HEK293 (cell line): ENCODE measurements at regions not wholly inside any gene's neighbourhood (a gene's known extent, or its start where the extent isn't known, plus 50 kb on each side); places are given as distances from the start of the nearest gene placed in this dataset.

Experiments used
- CTCF ChIP-seq: fragments of 450-650 bp; formaldehyde crosslinking; IDR thresholded peaks from 2 replicates; pipeline ENCODE4 v1.5.1; 2016; ENCODE audit warnings: missing biosample characterization, missing genetic modification characterization
- KLF9 ChIP-seq: fragments of 450-650 bp; formaldehyde crosslinking; IDR thresholded peaks from 2 replicates; pipeline ENCODE4 v1.5.1; 2016; ENCODE audit warnings: missing biosample characterization, missing genetic modification characterization, low read depth
- MYNN ChIP-seq: fragments of 450-650 bp; formaldehyde crosslinking; IDR thresholded peaks from 2 replicates; pipeline ENCODE4 v1.5.1; 2016; ENCODE audit warnings: missing biosample characterization, missing genetic modification characterization, borderline replicate concordance
- SP2 ChIP-seq: fragments of 450-650 bp; formaldehyde crosslinking; IDR thresholded peaks from 2 replicates; pipeline ENCODE4 v1.5.1; 2016; ENCODE audit warnings: missing biosample characterization, missing genetic modification characterization
- TCF7L2 ChIP-seq: IDR thresholded peaks from 2 replicates; pipeline ENCODE4 v1.6.1; 2011; ENCODE audit warnings: low read depth, mild to moderate bottlenecking, inconsistent platforms, low read length, moderate library complexity, borderline replicate concordance
- ZNF155 ChIP-seq: fragments of 450-650 bp; formaldehyde crosslinking; IDR thresholded peaks from 2 replicates; pipeline ENCODE4 v1.5.1; 2016; ENCODE audit warnings: missing biosample characterization, missing genetic modification characterization
- ZNF157 ChIP-seq: fragments of 450-650 bp; formaldehyde crosslinking; IDR thresholded peaks from 2 replicates; pipeline ENCODE4 v1.5.1; 2016; ENCODE audit warnings: missing biosample characterization, missing genetic modification characterization
- ZNF274 ChIP-seq, 2 experiments: fragments of 200-500 bp in 1 of 2; fragments of 450-650 bp in 1 of 2; sonication (Bioruptor generic) in 1 of 2; formaldehyde crosslinking in 1 of 2; IDR thresholded peaks; 2 replicates each; pipeline versions ENCODE4 v1.5.1 to v1.6.1; 2014 to 2016; ENCODE audit warnings: borderline replicate concordance in 1 of 2, inconsistent platforms in 1 of 2, low read length in 1 of 2, missing biosample characterization in 1 of 2, missing genetic modification characterization in 1 of 2
- ZNF350 ChIP-seq: fragments of 450-650 bp; formaldehyde crosslinking; IDR thresholded peaks from 2 replicates; pipeline ENCODE4 v1.5.0; 2017; ENCODE audit warnings: missing biosample characterization, mild to moderate bottlenecking, missing genetic modification characterization
- ZNF416 ChIP-seq: fragments of 450-650 bp; formaldehyde crosslinking; IDR thresholded peaks from 2 replicates; pipeline ENCODE4 v1.5.1; 2016; ENCODE audit warnings: missing biosample characterization, missing genetic modification characterization
- ZNF426 ChIP-seq: fragments of 450-650 bp; formaldehyde crosslinking; IDR thresholded peaks from 2 replicates; pipeline ENCODE4 v1.5.1; 2017; ENCODE audit warnings: missing biosample characterization, missing genetic modification characterization, mild to moderate bottlenecking, inconsistent platforms, moderate library complexity
- ZNF501 ChIP-seq: fragments of 450-650 bp; formaldehyde crosslinking; IDR thresholded peaks from 2 replicates; pipeline ENCODE4 v1.5.1; 2016; ENCODE audit warnings: missing biosample characterization, missing genetic modification characterization
- ZNF626 ChIP-seq: fragments of 450-650 bp; sonication (Bioruptor Pico); formaldehyde crosslinking; IDR thresholded peaks from 2 replicates; pipeline ENCODE4 v1.5.1; 2018; ENCODE audit warnings: missing biosample characterization, missing genetic modification characterization, inconsistent platforms
- TF ChIP-seq, protein P1 (sequence below): fragments of 450-650 bp; formaldehyde crosslinking; conservative IDR thresholded peaks from 2 replicates; pipeline ENCODE4 v1.5.1; 2016; ENCODE audit warnings: low read depth, missing biosample characterization, missing genetic modification characterization

DNA sequence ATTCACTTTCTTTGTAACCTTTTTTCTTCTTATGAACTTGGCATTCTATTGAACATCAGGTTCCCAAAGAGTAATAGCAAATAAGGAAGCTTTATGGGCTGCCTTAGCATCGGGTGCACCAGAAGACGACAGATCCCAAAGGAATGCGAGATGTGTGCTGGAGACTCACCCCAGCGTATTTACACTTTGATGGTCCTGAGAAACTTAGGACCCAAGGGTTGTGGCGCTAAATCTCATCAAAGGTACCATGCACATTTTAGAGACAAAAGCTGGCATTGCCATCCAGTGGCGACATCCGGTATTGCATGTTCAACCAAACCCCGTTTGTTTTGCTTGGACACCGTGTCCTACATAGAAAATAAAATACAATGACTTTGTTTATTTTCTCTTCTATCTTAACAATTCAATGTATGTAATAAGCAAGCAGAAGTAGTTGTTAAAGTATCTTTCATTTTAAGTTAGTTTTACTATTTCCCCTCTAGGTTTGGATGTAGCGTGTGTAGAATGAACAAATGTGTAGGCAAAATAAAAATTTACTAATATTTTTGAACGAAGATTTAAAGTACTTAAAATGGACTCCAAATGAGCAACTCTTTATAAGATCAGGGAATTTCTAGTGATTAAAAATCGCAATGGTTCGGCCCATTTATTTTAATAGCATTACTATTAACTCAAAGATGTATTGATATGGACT, 1154.8 kb downstream of the GATA3 start:
- no peak for TF ChIP-seq ZNF274 (IDR thresholded peaks at IDR 0.05; ENCODE audit: low read length)
- TF ChIP-seq ZNF274 (tag by site-specific recombination; IDR thresholded peaks at IDR 0.05; ENCODE audit: borderline replicate concordance): no peak
- TF ChIP-seq CTCF (tag by site-specific recombination): no peak; the same call in 1 of the 2 replicates
- no peak for TF ChIP-seq TCF7L2
- TF ChIP-seq ZNF350 (tag by site-specific recombination): no peak
- no peak for TF ChIP-seq ZNF155
- no peak for TF ChIP-seq ZNF501 (tag by site-specific recombination)
- TF ChIP-seq ZNF626: no peak
- TF ChIP-seq SP2 (tag by site-specific recombination): no peak
- TF ChIP-seq ZNF157 (tag by site-specific recombination): no peak
- no peak for TF ChIP-seq ZNF426 (tag by site-specific recombination)
- TF ChIP-seq KLF9 (tag by site-specific recombination): no peak
- TF ChIP-seq, protein P1, sequence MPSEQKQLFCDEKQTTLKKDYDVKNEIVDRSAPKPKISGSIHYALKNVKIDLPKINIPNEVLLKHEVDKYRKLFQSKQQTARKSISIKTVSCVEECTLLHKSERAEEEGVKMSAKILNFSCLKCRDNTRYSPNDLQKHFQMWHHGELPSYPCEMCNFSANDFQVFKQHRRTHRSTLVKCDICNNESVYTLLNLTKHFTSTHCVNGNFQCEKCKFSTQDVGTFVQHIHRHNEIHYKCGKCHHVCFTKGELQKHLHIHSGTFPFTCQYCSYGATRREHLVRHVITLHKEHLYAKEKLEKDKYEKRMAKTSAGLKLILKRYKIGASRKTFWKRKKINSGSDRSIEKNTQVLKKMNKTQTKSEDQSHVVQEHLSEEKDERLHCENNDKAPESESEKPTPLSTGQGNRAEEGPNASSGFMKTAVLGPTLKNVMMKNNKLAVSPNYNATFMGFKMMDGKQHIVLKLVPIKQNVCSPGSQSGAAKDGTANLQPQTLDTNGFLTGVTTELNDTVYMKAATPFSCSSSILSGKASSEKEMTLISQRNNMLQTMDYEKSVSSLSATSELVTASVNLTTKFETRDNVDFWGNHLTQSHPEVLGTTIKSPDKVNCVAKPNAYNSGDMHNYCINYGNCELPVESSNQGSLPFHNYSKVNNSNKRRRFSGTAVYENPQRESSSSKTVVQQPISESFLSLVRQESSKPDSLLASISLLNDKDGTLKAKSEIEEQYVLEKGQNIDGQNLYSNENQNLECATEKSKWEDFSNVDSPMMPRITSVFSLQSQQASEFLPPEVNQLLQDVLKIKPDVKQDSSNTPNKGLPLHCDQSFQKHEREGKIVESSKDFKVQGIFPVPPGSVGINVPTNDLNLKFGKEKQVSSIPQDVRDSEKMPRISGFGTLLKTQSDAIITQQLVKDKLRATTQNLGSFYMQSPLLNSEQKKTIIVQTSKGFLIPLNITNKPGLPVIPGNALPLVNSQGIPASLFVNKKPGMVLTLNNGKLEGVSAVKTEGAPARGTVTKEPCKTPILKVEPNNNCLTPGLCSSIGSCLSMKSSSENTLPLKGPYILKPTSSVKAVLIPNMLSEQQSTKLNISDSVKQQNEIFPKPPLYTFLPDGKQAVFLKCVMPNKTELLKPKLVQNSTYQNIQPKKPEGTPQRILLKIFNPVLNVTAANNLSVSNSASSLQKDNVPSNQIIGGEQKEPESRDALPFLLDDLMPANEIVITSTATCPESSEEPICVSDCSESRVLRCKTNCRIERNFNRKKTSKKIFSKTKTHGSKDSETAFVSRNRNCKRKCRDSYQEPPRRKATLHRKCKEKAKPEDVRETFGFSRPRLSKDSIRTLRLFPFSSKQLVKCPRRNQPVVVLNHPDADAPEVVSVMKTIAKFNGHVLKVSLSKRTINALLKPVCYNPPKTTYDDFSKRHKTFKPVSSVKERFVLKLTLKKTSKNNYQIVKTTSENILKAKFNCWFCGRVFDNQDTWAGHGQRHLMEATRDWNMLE: no peak
- no peak for TF ChIP-seq MYNN (tag by site-specific recombination)
- no peak for TF ChIP-seq ZNF416 (tag by site-specific recombination)
